Endothelial cell of umbilical vein (primary cell): ENCODE measurements at regions not wholly inside any gene's neighbourhood (a gene's known extent, or its start where the extent isn't known, plus 50 kb on each side); places are given as distances from the start of the nearest gene placed in this dataset.

Experiments
- BruUV-seq: library from RNA; stranded (reverse); fragments of 400-500 nt; replicated peaks from 2 replicates; lab custom pipeline; 2021; lab: Mats Ljungman, UMichigan
- CTCF ChIA-PET: fragments of 300-600, 350-600 bp; sonication (Branson Sonifier 250); formaldehyde crosslinking; loops from one replicate; lab custom pipeline; 2021; ENCODE audit warnings: antibody characterized with exemption, inconsistent platforms; lab: Charles Lee
- POLR2A ChIA-PET: fragments of 300-600, 350-600 bp; sonication (Branson Sonifier 250); formaldehyde crosslinking; loops from one replicate; lab custom pipeline; 2021; ENCODE audit warnings: antibody characterized with exemption, inconsistent platforms; lab: Charles Lee
- DNase-seq: peaks from one replicate; pipeline ENCODE4 v3.0.0-alpha.2; 2011; ENCODE audit warnings: low read depth, low spot score
- FAIRE-seq: peaks from 2 replicates; lab custom pipeline; 2011; peaks lifted over from hg19 to GRCh38; lab: Jason Lieb, UNC
- H2AFZ ChIP-seq: 2 replicates; pipeline ENCODE4 v1.6.0; 2012; ENCODE audit warnings: low read depth, low read length, control low read depth, inconsistent platforms
- H3K27ac ChIP-seq: 2 replicates; pipeline ENCODE4 v1.5.1; 2011; ENCODE audit warnings: low read depth, mild to moderate bottlenecking, control low read depth, low read length, moderate library complexity; ENCODE audit not compliant: insufficient read depth
- H3K27me3 ChIP-seq, 2 experiments: 2 replicates each; pipeline versions ENCODE4 v1.6.0 to v1.6.1; 2011; ENCODE audit warnings: low read length in 2 of 2, mixed read lengths in 1 of 2; ENCODE audit not compliant: control insufficient read depth in 2 of 2, insufficient read depth in 2 of 2
- H3K36me3 ChIP-seq, 2 experiments: 2 replicates in 1 of 2; 3 replicates in 1 of 2; pipeline ENCODE4 v1.5.1; 2011; ENCODE audit warnings: low read length in 2 of 2, mild to moderate bottlenecking in 1 of 2, moderate library complexity in 1 of 2; ENCODE audit not compliant: control insufficient read depth in 2 of 2, insufficient read depth in 2 of 2; ENCODE audit errors: extremely low read depth in 1 of 2
- H3K4me1 ChIP-seq: 3 replicates; pipeline ENCODE4 v1.5.1; 2011; ENCODE audit warnings: mild to moderate bottlenecking, low read length; ENCODE audit not compliant: control insufficient read depth, insufficient read depth; ENCODE audit errors: extremely low read depth
- H3K4me2 ChIP-seq: 2 replicates; pipeline ENCODE4 v1.6.1; 2011; ENCODE audit warnings: low read length, control low read depth, mixed read lengths; ENCODE audit not compliant: insufficient read depth
- H3K4me3 ChIP-seq, 3 experiments: fragments of 200-600 bp in 1 of 3; sonication (generic), shearing (Covaris generic) in 1 of 3; replicated peaks in 1 of 3; 2 replicates each; pipeline ENCODE4 v1.5.1; 2011 to 2016; ENCODE audit warnings: control low read depth in 3 of 3, low read length in 3 of 3, mild to moderate bottlenecking in 2 of 3, inconsistent platforms in 1 of 3, low read depth in 1 of 3, moderate library complexity in 1 of 3; ENCODE audit not compliant: insufficient read depth in 1 of 3
- H3K79me2 ChIP-seq: 2 replicates; pipeline ENCODE4 v1.6.0; 2012; ENCODE audit warnings: low read length, inconsistent platforms; ENCODE audit not compliant: control insufficient read depth, insufficient read depth
- H3K9ac ChIP-seq: replicated peaks from 2 replicates; pipeline ENCODE3; 2011; ENCODE audit warnings: low read length, control low read depth; ENCODE audit not compliant: insufficient read depth; ENCODE audit errors: extremely low read depth
- H3K9me1 ChIP-seq: replicated peaks from 3 replicates; pipeline ENCODE4 v1.6.0; 2011; ENCODE audit warnings: mild to moderate bottlenecking, low read length; ENCODE audit not compliant: control insufficient read depth, insufficient read depth; ENCODE audit errors: extremely low read depth
- H3K9me3 ChIP-seq: replicated peaks from 2 replicates; pipeline ENCODE4 v1.5.1; 2012; ENCODE audit warnings: low read length, inconsistent platforms; ENCODE audit not compliant: control insufficient read depth, insufficient read depth
- H4K20me1 ChIP-seq: replicated peaks from 2 replicates; pipeline ENCODE3; 2011; ENCODE audit warnings: mild to moderate bottlenecking, low read length; ENCODE audit not compliant: control insufficient read depth, insufficient read depth; ENCODE audit errors: extremely low read depth
- EZH2 ChIP-seq: IDR thresholded peaks from 2 replicates; pipeline ENCODE4 v1.6.1; 2012; ENCODE audit warnings: borderline replicate concordance, low read depth, mild to moderate bottlenecking, moderate library complexity, low read length, inconsistent platforms; ENCODE audit not compliant: severe bottlenecking
- FOS ChIP-seq: IDR thresholded peaks from 2 replicates; pipeline ENCODE4 v1.6.1; 2011; ENCODE audit warnings: mild to moderate bottlenecking, low read length, moderate library complexity, borderline replicate concordance; ENCODE audit not compliant: insufficient read depth
- GATA2 ChIP-seq: IDR thresholded peaks from 2 replicates; pipeline ENCODE4 v1.7.0; 2011; ENCODE audit warnings: low read depth, mild to moderate bottlenecking, moderate library complexity, mixed read lengths, low read length; ENCODE audit not compliant: insufficient read length, insufficient read depth
- JUN ChIP-seq: IDR thresholded peaks from 2 replicates; pipeline ENCODE4 v1.6.1; 2011; ENCODE audit warnings: borderline replicate concordance, low read depth; ENCODE audit not compliant: insufficient read length, insufficient read depth
- MYC ChIP-seq: IDR thresholded peaks from one replicate; pipeline ENCODE4 v1.6.1; 2011; ENCODE audit warnings: mild to moderate bottlenecking, low read depth, low read length
- POLR2AphosphoS5 ChIP-seq: IDR thresholded peaks from 2 replicates; pipeline ENCODE4 v1.6.1; 2012; ENCODE audit warnings: low read depth, mild to moderate bottlenecking, control low read depth, low read length, moderate library complexity; ENCODE audit not compliant: insufficient read depth
- dilution Hi-C: fragments of 300-500 bp; cut with MboI; formaldehyde crosslinking; loops from one replicate; pipeline ENCODE4 v1.15.0; 2019; ENCODE audit warnings: low sequenced_read_pairs; ENCODE audit not compliant: extremely low pct_ligation_motif_present
- intact Hi-C: fragments of 100-400 bp; cut with micrococcal nuclease; formaldehyde crosslinking; loops from one replicate; pipeline ENCODE4 v1.10.0; 2022
- TF ChIP-seq, protein P1 (sequence below), 2 donors: IDR thresholded peaks; 1 replicate in 1 of 2; 2 replicates in 1 of 2; pipeline ENCODE4 v1.5.1; 2011; ENCODE audit warnings: low read length in 2 of 2, mild to moderate bottlenecking in 2 of 2, moderate library complexity in 2 of 2, control low read depth in 1 of 2, inconsistent platforms in 1 of 2, low read depth in 1 of 2; ENCODE audit not compliant: insufficient read depth in 1 of 2; ENCODE audit errors: extremely low read depth in 1 of 2
- TF ChIP-seq, protein P2 (sequence below): IDR thresholded peaks from 2 replicates; pipeline ENCODE4 v1.6.1; 2011; ENCODE audit not compliant: insufficient read depth, insufficient read length

DNA sequence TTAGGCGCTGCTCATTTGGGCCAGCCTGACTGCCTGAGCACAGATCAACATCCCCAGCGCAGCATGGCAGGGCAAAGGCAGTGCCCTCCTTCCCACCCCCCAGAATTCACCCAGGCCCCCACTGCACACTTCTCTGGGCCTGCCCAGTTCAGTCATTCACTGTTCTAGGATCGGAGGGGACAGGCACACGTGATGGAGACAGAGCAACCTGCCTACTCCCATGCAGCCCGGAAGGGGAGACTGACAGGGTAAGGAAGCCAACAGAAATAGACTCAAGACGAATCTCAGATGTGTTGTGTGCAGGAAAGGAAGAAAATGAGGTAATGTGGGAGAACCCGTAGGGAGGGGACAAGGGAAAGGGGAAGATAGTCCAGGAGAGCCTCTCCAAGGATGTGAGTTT, 59.2 kb upstream of the LYRM9 start:
- dilution Hi-C loops: no loop called here
- no TSS peak for BruUV-seq
- no peak overlapping the region for H3K4me2 ChIP-seq

DNA sequence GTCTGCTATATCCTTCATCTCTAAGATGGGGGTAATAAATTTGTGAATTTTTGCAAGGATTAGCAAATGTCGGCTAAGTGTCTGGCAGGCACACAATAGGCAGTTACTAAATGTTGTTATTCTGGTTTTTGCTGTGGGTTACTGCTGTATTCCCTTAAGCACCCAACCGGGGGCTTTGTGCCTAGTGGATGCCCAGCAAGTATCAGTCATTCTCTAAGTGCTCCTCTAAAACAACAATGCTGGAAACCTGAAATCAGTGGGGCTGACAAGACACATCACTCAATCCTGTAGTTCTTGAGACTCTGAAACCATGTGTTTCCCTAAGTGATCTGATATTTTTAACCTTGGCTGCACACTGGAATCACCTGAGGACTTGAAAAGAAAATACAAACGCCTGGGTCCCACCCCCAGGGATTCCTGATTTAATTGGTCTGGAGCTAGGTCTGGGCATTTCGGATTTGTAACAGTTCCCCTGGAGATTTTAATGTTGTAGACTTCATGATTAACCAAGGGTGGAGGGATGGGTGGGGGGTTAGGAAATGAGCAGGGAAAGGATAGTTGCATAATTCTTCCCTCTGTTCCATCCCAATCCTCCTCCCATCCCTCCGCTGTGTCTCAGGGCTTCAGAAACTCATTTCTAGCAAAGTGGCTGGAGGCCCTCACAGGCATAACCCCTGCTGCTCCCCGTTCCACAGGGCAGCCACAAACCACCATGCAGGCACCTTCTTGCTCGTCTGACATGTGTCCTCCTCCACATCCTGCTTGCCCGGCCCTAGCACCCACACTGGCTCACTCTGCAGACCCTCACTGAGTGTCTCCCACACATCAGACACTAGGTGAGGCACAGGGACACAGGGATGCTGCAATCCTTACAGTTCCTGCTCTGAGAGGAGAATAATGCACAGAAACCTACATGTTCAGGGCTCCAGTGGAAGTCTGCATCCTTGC, 61.7 kb upstream of the LYRM9 start:
- no peak for DNase-seq
- no peak overlapping the region for H3K4me2 ChIP-seq
- intact Hi-C loops: no loop called here
- no peaks in the 10 kb centered on the region for H3K9me3 ChIP-seq
- no peaks in the 10 kb centered on the region for H3K79me2 ChIP-seq
- peaks cover 3 to 6% of the 10 kb centered on the region in 2 experiments for H3K27me3 ChIP-seq
- no peak overlapping the region for H3K9ac ChIP-seq
- POLR2A ChIA-PET: no interaction called here
- H3K4me1 ChIP-seq: no peaks in the 10 kb centered on the region
- TF ChIP-seq, protein P1, sequence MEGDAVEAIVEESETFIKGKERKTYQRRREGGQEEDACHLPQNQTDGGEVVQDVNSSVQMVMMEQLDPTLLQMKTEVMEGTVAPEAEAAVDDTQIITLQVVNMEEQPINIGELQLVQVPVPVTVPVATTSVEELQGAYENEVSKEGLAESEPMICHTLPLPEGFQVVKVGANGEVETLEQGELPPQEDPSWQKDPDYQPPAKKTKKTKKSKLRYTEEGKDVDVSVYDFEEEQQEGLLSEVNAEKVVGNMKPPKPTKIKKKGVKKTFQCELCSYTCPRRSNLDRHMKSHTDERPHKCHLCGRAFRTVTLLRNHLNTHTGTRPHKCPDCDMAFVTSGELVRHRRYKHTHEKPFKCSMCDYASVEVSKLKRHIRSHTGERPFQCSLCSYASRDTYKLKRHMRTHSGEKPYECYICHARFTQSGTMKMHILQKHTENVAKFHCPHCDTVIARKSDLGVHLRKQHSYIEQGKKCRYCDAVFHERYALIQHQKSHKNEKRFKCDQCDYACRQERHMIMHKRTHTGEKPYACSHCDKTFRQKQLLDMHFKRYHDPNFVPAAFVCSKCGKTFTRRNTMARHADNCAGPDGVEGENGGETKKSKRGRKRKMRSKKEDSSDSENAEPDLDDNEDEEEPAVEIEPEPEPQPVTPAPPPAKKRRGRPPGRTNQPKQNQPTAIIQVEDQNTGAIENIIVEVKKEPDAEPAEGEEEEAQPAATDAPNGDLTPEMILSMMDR (IDR thresholded peaks at IDR 0.05; ENCODE audit: extremely low read depth in 1 of 2, insufficient read depth in 1 of 2, low read depth in 1 of 2, low read length in 2 of 2): no peak
- TF ChIP-seq EZH2 (no peak), MYC (no peak), POLR2AphosphoS5 (no peak), JUN (no peak), GATA2 (no peak), FOS (no peak)
- TF ChIP-seq, protein P2, sequence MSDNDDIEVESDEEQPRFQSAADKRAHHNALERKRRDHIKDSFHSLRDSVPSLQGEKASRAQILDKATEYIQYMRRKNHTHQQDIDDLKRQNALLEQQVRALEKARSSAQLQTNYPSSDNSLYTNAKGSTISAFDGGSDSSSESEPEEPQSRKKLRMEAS: no peak
- H3K9me1 ChIP-seq: no peaks in the 10 kb centered on the region
- no peak overlapping the region for H3K27ac ChIP-seq
- CTCF ChIA-PET: no interaction called here
- H3K36me3 ChIP-seq: no peaks in the 10 kb centered on the region
- dilution Hi-C loops: no loop called here
- no peak overlapping the region for H2AFZ ChIP-seq
- no peak overlapping the region for H3K4me3 ChIP-seq
- H4K20me1 ChIP-seq: no peaks in the 10 kb centered on the region
- no TSS peak for BruUV-seq
- no peak for FAIRE-seq

More for the DNA sequence above, 59.2 kb upstream of the LYRM9 start:
- no peaks in the 10 kb centered on the region for H3K36me3 ChIP-seq
- no peaks in the 10 kb centered on the region for H3K9me3 ChIP-seq
- H3K4me3 ChIP-seq: no peak overlapping the region
- intact Hi-C loops: no loop called here
- H2AFZ ChIP-seq: no peak overlapping the region
- no peaks in the 10 kb centered on the region for H3K79me2 ChIP-seq
- no peak for FAIRE-seq
- ChIA-PET POLR2A (no interaction called here), CTCF (no interaction called here)
- peaks cover 4 to 6% of the 10 kb centered on the region in 2 experiments for H3K27me3 ChIP-seq
- no peak for TF ChIP-seq FOS
- no peaks in the 10 kb centered on the region for H3K4me1 ChIP-seq
- no peaks in the 10 kb centered on the region for H3K9me1 ChIP-seq
- H4K20me1 ChIP-seq: no peaks in the 10 kb centered on the region
- no peak for DNase-seq
- H3K27ac ChIP-seq: no peak overlapping the region
- no peak overlapping the region for H3K9ac ChIP-seq
